DMS79 treated with DMSO at 0.1 percent for 48 hours (cell line): ENCODE measurements at regions not wholly inside any gene's neighbourhood (a gene's known extent, or its start where the extent isn't known, plus 50 kb on each side); places are given as distances from the start of the nearest gene placed in this dataset.

Source experiments
- DNase-seq: peaks from one replicate; lab custom pipeline; 2025; lab: John Stamatoyannopoulos, UW

GRCh38 chr10:69741252-69741651 lies 60.5 kb upstream of the COL13A1 start:
- DNase-seq = no peak

- DNase-seq = no peak
Observed at GRCh38 chr10:69741671-69742355, 59.9 kb upstream of the COL13A1 start.

GRCh38 chr10:69742356-69742695 lies 59.4 kb upstream of the COL13A1 start:
- no peak for DNase-seq

- no peak for DNase-seq
Observed at GRCh38 chr10:69742928-69743602, 58.6 kb upstream of the COL13A1 start.

GRCh38 chr10:69744971-69745370 lies 56.7 kb upstream of the COL13A1 start:
- no peak for DNase-seq

GRCh38 chr10:69745698-69746097 lies 56.0 kb upstream of the COL13A1 start:
- DNase-seq = no peak

- DNase-seq = no peak
Observed at GRCh38 chr10:69747179-69747578, 54.5 kb upstream of the COL13A1 start.

GRCh38 chr10:69748621-69749020 lies 53.1 kb upstream of the COL13A1 start:
- DNase-seq = no peak

GRCh38 chr10:69749178-69750010 lies 52.3 kb upstream of the COL13A1 start:
- DNase-seq = no peak

GRCh38 chr10:69750011-69750373 lies 51.7 kb upstream of the COL13A1 start:
- no peak for DNase-seq

GRCh38 chr10:69750725-69751124 lies 51.0 kb upstream of the COL13A1 start:
- DNase-seq = no peak

- no peak for DNase-seq
Observed at GRCh38 chr10:69751214-69751613, 50.5 kb upstream of the COL13A1 start.
